Mucosa of stomach (tissue), 1 donor: ENCODE measurements at regions not wholly inside any gene's neighbourhood (a gene's known extent, or its start where the extent isn't known, plus 50 kb on each side); places are given as distances from the start of the nearest gene placed in this dataset.

Experiments
- H3K27me3 ChIP-seq: one replicate; pipeline ENCODE4 v1.7.0; 2013; ENCODE audit warnings: mild to moderate bottlenecking, low read length; ENCODE audit not compliant: control insufficient read depth, insufficient read depth
- H3K36me3 ChIP-seq: one replicate; pipeline ENCODE4 v1.7.0; 2013; ENCODE audit warnings: low read length; ENCODE audit not compliant: control insufficient read depth, insufficient read depth
- H3K4me1 ChIP-seq: one replicate; pipeline ENCODE4 v1.7.0; 2013; ENCODE audit warnings: mild to moderate bottlenecking, low read length; ENCODE audit not compliant: control insufficient read depth, insufficient read depth
- H3K4me3 ChIP-seq: one replicate; pipeline ENCODE4 v1.7.0; 2013; ENCODE audit warnings: low read length
- H3K9ac ChIP-seq: one replicate; pipeline ENCODE4 v1.7.0; 2013; ENCODE audit warnings: mild to moderate bottlenecking, low read length, moderate library complexity
- H3K9me3 ChIP-seq: one replicate; pipeline ENCODE4 v1.7.0; 2013; ENCODE audit warnings: mild to moderate bottlenecking, low read length, moderate library complexity; ENCODE audit not compliant: control insufficient read depth
- donor health status: Pancreatic carcinoma.

GRCh38 chr16:86928523-86929011, 350.2 kb downstream of the FOXL1 start:
- Histone ChIP-seq H3K4me1 (no peaks in the 10 kb centered on the region), H3K9ac (no peak overlapping the region), H3K9me3 (no peaks in the 10 kb centered on the region), H3K36me3 (no peaks in the 10 kb centered on the region), H3K4me3 (no peak overlapping the region), H3K27me3 (peaks cover 31% of the 10 kb centered on the region)

- Histone ChIP-seq H3K4me1 (no peaks in the 10 kb centered on the region), H3K9me3 (no peaks in the 10 kb centered on the region), H3K9ac (no peak overlapping the region), H3K36me3 (no peaks in the 10 kb centered on the region), H3K4me3 (no peak overlapping the region), H3K27me3 (peaks cover 31% of the 10 kb centered on the region)
These were observed 350.9 kb downstream of the FOXL1 start for GRCh38 chr16:86929057-86929871.

GRCh38 chr16:86930001-86930400, 351.7 kb downstream of the FOXL1 start:
- Histone ChIP-seq H3K4me3 (no peak overlapping the region), H3K9ac (no peak overlapping the region), H3K36me3 (no peaks in the 10 kb centered on the region), H3K4me1 (no peaks in the 10 kb centered on the region), H3K9me3 (no peaks in the 10 kb centered on the region), H3K27me3 (peaks cover 27% of the 10 kb centered on the region)

GRCh38 chr16:86930663-86931373, 352.5 kb downstream of the FOXL1 start:
- Histone ChIP-seq H3K9ac (no peak overlapping the region), H3K9me3 (no peaks in the 10 kb centered on the region), H3K36me3 (no peaks in the 10 kb centered on the region), H3K4me1 (no peaks in the 10 kb centered on the region), H3K4me3 (no peak overlapping the region), H3K27me3 (peaks cover 21% of the 10 kb centered on the region)

- Histone ChIP-seq H3K9ac (no peak overlapping the region), H3K36me3 (no peaks in the 10 kb centered on the region), H3K4me1 (no peaks in the 10 kb centered on the region), H3K9me3 (no peaks in the 10 kb centered on the region), H3K4me3 (no peak overlapping the region), H3K27me3 (peaks cover 21% of the 10 kb centered on the region)
These were observed 353.1 kb downstream of the FOXL1 start for GRCh38 chr16:86931410-86931941.

- Histone ChIP-seq H3K4me1 (no peaks in the 10 kb centered on the region), H3K36me3 (no peaks in the 10 kb centered on the region), H3K27me3 (peaks cover 17% of the 10 kb centered on the region), H3K4me3 (no peak overlapping the region), H3K9ac (no peak overlapping the region), H3K9me3 (no peaks in the 10 kb centered on the region)
These were observed 354.0 kb downstream of the FOXL1 start for GRCh38 chr16:86932130-86932982.

- Histone ChIP-seq H3K27me3 (peaks cover 5% of the 10 kb centered on the region), H3K36me3 (no peaks in the 10 kb centered on the region), H3K4me1 (no peaks in the 10 kb centered on the region), H3K9ac (no peak overlapping the region), H3K4me3 (no peak overlapping the region), H3K9me3 (no peaks in the 10 kb centered on the region)
These were observed 356.4 kb downstream of the FOXL1 start for GRCh38 chr16:86934581-86935375.

GRCh38 chr16:86939609-86940008, 361.3 kb downstream of the FOXL1 start:
- no peaks in the 10 kb centered on the region for H3K4me1 ChIP-seq
- H3K9me3 ChIP-seq: no peaks in the 10 kb centered on the region
- no peaks in the 10 kb centered on the region for H3K27me3 ChIP-seq
- H3K4me3 ChIP-seq: no peak overlapping the region
- H3K36me3 ChIP-seq: no peaks in the 10 kb centered on the region
- H3K9ac ChIP-seq: no peak overlapping the region

GRCh38 chr16:86941731-86942130, 363.4 kb downstream of the FOXL1 start:
- Histone ChIP-seq H3K27me3 (no peaks in the 10 kb centered on the region), H3K4me1 (no peaks in the 10 kb centered on the region), H3K36me3 (no peaks in the 10 kb centered on the region), H3K9ac (no peak overlapping the region), H3K9me3 (no peaks in the 10 kb centered on the region), H3K4me3 (no peak overlapping the region)

- Histone ChIP-seq H3K9ac (no peak overlapping the region), H3K9me3 (no peaks in the 10 kb centered on the region), H3K4me1 (no peaks in the 10 kb centered on the region), H3K36me3 (no peaks in the 10 kb centered on the region), H3K4me3 (no peak overlapping the region), H3K27me3 (no peaks in the 10 kb centered on the region)
These were observed 364.1 kb downstream of the FOXL1 start for GRCh38 chr16:86942151-86943051.
